Left lobe of liver (tissue), 2 donors: ENCODE measurements at regions not wholly inside any gene's neighbourhood (a gene's known extent, or its start where the extent isn't known, plus 50 kb on each side); places are given as distances from the start of the nearest gene placed in this dataset.

Experiments
- ATAC-seq: fragments of 200-7000 bp; cut with Tn5 transposase; one replicate; pipeline ENCODE4 v1.9.1; 2020; ENCODE audit warnings: mild to moderate bottlenecking, moderate library complexity
- DNase-seq: peaks from one replicate; pipeline ENCODE4 v3.0.0-alpha.2; 2020; ENCODE audit warnings: low spot score
- donor health status: DM: no; HTN: no; CAD: no; lungs with moderate emphysema.
- donor health status: DM: no; HTN: yes; CAD: no.

DNA sequence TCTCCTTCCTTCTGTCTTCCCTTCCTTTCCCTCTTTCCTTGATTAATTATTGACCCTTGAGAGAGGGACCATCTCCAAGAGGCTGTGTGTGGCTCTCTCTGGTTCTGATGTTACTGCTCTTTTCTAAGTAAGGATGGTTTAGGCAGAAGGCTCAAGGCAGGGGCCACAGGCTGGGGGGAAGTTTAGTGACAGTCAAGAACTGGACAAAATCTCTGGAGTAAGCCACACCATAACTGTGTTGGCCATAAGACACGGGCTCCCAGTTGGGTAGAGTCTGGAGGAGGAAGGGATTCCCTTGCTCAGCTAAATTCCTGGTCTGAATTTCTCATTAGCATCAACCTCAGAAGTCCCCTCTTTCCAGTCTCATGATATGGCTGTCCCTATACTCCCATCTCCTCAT lies 74.7 kb downstream of the BUD13 start:
- DNase-seq = peak; percentile 2
- no peak for ATAC-seq

- ATAC-seq (no peak), DNase-seq (peak; percentile 24)
These were observed 75.1 kb downstream of the BUD13 start for GRCh38 chr11:116697639-116698038.

DNA sequence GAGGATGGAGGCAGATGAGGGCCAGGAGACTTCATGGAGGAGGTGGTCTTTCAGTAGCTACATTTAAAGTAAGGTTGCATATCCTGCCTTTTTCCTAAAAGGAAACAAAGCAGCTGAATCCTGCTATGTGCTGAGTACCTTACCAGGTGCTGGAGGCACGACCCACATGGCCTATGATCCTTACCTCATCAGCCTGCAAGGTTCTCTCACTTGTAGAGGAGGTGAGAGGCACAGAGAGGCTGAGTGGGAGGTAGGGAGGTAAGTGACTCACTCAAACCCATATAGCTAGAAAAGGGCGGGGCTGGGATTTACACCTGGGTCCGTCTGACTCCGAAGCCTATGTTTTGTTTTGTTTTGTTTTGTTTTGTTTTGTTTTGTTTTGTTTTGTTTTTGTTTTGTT lies 75.8 kb downstream of the BUD13 start:
- ATAC-seq (no peak), DNase-seq (peak; percentile 11)

DNA sequence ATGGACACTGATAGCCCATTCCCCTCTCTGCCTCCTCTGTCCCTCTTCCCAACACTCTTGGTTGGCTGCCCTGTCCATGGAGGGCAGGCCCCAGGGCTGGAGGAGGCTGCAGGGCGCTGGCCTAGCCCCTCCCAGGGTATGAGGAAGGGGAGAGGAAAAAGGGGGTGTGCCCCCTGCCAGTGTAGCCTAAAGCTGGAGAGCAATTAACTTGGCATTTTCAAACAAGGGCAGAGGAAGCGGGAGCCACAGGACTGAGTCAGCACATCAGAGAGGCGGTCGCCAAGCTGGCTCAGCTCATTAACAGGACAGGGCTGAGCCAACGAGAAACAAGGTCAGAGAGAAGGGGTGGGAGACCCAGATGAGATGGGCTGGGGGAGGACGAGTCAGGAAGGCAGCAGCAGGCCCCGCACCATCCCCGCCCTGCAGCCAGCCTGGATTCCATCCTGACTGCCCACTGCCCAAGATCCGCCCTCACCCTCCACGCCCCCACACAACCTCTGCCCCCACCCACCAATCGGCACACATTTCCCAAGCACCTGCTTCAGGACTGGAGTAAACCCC lies 76.3 kb downstream of the BUD13 start:
- DNase-seq = peak; percentile 32

DNA sequence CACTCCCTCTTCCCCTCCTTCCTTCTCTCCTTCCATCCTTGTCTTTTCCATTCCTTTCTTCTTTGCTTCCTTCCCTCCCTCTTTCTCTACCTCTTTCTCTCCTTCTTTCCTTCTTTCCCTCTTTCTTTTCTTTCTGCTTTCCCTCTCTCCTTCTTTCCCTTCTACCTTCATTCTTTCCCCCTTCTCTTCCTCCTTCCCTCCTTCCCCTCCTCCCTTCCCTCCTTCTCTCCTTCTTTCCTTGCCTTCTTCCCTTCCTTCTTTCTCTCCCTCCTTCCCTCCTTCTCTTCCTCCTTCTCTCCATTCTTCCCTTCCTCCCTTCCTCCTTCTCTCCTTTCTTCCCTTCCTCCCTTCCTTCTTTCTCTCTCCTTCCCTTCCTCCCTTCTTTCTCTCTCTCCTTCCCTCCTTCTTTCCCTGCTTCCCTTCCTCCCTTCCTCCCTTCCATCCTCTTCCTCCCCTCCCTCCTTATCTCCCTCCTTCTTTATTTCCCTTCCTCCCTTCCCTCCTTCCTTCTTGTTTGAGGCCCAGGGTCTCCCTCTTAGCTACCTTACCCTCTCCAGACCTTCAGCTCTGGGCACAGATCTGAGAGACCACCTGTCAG lies 77.0 kb downstream of the BUD13 start:
- ATAC-seq (no peak), DNase-seq (no peak)

More for the DNA sequence above, 76.3 kb downstream of the BUD13 start:
- no peak for ATAC-seq

DNA sequence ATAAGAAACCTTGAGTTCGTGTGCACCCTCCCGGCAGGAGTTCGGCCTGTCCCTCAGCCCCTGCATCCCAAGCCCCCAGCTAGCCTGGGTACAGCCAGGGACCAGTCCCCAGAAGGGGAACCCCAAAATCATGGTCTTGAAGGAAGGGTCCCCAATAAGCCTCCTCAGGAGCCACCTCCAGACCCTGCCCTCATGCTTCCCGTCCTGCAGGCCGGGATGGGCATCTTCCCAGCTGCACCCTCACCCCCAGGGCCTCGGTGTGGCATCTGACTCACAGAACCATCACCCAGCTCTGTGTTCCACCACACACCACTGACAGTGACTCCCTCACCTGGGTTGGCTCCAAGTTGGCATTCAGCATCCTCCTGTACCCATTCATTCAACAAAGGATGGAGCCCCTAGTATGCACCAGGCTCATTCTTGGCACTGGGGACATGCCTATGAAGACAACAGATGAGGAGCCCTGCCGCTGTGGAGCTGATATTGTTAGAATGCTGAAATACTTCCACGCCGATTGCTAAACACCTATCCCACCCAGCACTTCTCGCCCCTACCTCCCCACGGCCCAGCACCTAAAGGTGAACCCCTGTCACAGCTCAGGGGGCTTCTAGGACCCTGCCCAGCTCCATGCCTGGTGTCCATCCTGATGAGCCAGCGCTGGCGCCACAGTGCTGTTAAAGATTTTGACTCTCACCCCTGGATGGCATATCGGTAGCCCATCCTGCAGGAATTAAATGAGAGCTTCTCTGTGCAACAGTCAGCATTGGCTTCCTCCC lies 77.8 kb downstream of the BUD13 start:
- DNase-seq = peak; percentile 35

DNA sequence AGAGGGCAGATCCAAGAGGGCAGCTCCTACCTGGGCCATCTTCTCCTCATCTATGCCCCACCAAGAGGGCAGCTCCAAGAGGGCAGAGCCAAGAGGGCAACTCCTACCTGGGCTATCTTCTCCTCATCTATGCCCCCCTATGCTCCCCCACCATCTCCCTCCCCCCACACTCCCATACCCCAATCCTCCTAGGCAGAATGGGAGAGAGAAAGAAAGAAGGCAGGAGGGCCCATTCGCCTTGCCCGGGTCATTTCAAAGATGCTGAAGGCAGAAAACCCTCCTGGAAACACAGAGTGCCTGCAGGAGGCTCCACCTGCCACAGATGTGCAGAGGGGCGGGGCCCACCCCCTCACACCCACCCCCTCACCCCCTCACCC lies 78.5 kb downstream of the BUD13 start:
- peak; percentile 7 for DNase-seq
- no peak for ATAC-seq

More for the DNA sequence above, 77.8 kb downstream of the BUD13 start:
- ATAC-seq = no peak

DNA sequence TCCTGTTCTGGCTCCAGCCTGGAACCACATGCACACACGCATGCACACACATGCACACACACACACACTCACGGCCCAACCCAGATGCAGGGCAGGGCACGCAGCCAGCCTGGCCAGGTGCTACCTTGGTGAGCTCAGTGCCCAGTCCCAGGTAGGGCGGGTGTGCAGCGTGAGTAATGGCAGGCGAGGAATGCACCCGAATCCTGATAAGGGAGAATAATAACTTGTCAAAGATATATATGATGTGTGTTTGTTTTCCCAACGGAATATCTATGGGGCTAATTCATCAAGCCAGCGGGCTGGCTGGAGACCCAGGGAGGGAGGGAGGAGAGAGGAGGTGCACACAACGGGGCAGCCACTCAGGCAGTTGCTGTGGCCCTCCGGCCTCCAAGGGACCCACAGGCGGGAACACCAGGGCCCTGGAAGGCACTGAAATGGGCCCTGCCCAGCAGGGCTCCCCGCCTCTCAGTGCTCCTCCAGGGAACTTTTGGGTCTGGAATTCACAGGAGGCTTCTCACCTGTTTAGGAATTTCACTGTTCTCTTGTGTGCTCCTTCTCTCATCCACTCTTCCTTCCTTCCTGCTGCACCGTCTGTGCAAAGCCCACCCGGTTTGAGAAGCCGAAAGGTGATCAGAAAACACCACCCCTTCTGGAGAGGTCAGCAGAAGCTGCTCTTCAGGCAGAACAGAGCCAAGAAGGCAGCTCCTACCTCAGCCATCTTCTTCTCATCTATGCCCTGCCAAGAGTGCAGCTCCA lies 79.0 kb downstream of the BUD13 start:
- ATAC-seq = no peak

DNA sequence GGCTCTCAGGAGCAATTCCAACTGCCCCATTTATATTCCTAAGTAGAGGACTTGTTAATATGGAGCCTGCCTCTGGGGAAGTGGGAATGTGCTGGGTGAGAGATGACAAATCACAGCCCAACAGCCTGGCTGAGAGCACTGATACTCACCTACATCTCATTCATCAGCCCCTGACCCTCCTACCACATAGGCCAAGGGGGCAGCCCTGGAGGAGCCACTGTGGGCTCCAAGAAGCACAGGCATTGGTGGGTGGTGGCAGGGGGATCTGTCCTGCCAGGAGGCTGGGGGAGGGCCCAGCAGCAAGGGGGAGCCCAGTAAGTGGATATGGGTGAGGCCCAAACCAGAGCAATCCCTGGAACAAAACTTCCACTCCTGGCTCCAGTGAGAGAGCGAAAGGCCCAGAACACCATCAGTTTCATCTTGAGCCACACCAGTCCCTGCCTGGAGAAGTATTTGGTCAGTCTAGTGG lies 79.7 kb downstream of the BUD13 start:
- no peak for DNase-seq

More for the DNA sequence above, 79.0 kb downstream of the BUD13 start:
- DNase-seq = peak; percentile 41

DNA sequence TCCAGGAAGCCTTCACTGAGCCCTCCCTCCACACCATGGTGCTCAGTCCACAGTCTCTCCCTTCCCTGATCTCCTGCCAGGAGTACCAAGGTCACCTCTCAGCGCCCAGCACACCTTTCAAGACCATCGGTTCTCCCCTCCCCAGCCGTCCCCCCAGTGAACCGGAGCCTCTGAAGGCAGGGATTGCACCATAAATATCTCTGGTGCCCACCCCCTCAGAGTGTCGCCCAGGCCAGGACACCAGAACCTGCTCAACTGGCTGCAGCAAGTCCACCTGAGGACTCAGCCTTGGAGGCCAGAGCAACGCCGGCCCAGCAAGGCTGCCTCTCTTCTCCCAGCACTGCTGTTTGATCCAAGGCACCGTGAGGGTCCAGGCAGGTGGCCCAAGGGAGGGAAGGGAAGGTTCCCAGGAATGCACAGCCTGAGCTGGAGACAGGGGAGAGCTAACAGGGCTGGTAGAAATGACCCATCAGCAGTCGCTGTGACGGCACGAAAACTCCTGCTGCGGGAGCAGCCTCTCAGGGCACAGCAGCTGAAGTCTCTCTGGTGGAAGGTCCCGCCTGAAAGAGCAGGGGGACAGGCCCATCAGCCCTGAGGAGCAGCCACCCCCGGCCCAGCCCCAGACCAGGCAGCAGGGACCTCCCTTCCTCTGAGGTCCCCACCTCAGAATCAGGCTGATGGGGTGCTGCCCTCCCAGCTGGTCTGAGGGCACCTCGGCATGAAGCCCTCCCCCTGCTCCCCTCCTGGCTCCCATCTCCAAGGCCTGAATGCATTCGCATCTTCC lies 80.3 kb downstream of the BUD13 start:
- ATAC-seq = no peak
- peak; percentile 27 for DNase-seq

More for the DNA sequence above, 79.7 kb downstream of the BUD13 start:
- no peak for ATAC-seq

DNA sequence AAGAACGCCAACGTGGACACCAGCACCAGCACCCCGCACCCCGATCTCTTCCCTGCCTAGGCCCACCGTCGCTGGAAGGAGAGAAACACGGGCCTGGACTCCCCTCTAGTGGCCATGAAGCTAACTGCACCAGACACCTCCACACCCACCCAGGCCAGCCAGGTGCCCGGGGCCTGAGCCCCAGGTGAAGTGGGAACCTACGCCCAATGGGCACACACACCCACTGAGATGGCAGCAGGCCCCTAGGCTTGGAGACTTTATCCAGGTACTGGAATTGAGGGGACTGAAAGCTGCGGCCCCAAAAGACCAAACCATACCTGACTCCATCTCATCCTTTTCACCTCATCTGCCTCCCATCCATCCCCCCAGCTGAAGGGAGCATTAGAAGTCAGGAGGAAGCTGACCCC lies 81.0 kb downstream of the BUD13 start:
- ATAC-seq (peak; percentile 93), DNase-seq (peak; percentile 63)

GRCh38 chr11:116690611-116691010 lies 82.2 kb downstream of the BUD13 start:
- no peak for ATAC-seq

DNA sequence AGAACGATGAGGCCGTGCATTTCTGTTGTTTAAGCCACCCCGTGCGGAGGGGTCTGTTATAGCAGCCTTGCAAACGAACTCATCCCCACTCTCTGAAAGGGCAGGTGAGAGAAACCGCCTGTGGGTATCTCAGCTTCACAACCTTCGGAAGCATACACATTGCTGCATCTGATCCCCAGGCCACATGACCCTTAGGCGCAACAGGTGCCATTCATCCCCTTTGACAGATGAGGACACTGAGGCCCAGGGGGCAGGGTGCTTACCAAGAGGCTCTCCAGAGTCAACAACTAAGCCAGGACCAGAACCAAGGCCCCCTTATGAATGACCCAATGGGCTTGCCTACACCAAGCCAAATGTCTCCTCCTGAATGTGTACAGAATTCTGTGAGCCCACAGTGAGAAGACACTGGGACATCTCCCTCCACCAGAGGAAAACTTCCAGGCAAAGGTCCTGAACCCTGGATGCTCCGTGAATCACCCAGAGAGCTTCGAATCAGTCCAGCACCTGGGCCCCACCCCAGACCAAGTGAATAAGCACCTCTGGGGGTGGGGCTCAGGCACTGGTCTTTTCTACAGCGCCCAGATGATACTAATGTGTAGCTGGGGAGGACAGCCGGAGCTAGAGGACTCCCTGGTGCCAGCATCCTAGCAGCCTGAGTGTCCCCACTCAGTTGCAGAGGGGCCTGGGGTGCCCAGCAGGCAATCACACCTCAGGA lies 83.2 kb downstream of the BUD13 start:
- DNase-seq (no peak), ATAC-seq (no peak)

More at GRCh38 chr11:116690611-116691010, 82.2 kb downstream of the BUD13 start:
- no peak for DNase-seq

- no peak for ATAC-seq
- DNase-seq = no peak
These were observed 84.6 kb downstream of the BUD13 start for GRCh38 chr11:116688202-116688540.

- ATAC-seq = no peak
- no peak for DNase-seq
These were observed 85.2 kb downstream of the BUD13 start for GRCh38 chr11:116687458-116688201.

- DNase-seq = no peak
These were observed 85.9 kb downstream of the BUD13 start for GRCh38 chr11:116686866-116687265.

DNA sequence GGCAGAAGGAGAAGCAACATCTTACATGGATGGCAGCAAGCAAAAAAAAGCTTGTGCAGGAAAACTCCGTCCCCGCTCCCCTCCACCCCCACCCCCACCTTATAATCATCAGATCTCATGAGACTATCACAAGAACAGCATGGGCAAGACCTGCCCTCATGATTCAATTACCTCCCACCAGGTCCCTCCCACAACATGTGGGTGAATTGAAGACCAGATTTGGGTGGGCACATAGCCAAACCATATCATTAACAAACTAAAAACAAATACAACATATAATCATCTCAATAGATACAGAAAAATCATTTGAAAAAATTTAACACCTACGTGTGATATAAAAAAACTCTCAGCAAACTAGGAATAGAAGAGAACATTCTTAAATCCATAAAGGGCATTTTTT lies 88.8 kb downstream of the BUD13 start:
- DNase-seq (no peak), ATAC-seq (no peak)

More at GRCh38 chr11:116686866-116687265, 85.9 kb downstream of the BUD13 start:
- ATAC-seq = no peak

GRCh38 chr11:116680349-116681125 lies 92.2 kb downstream of the BUD13 start:
- ATAC-seq (no peak), DNase-seq (no peak)
